HG02610 (cell line): ENCODE measurements at regions not wholly inside any gene's neighbourhood (a gene's known extent, or its start where the extent isn't known, plus 50 kb on each side); places are given as distances from the start of the nearest gene placed in this dataset.

Experiments
- ATAC-seq: cut with Tn5 transposase; IDR thresholded peaks from one replicate; pipeline ENCODE4 v1.9.1; 2021; ENCODE audit warnings: mild to moderate bottlenecking, moderate library complexity; ENCODE audit not compliant: unreplicated experiment

DNA sequence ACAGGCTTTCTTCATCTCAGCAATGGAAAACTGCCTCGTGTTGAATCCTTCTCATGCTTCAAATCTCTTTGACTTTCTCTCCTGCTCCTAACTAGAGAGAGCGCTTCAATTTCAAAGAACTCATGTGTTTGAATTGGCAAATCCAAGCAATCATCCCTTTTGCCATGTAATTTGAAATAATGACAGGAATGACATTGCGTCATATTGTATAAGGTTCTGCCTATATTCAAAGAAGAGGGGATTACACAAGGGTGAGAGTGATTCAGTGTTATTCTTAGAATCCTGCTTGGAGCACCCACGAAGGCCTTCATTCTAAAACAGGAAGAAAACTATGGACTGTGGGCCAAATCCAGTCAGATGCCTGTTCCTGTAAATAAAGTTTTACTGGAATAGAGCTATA, 720.6 kb downstream of the JRKL start:
- no peak for ATAC-seq

GRCh38 chr11:97111559-97111958, 721.7 kb downstream of the JRKL start:
- ATAC-seq, result no peak

DNA sequence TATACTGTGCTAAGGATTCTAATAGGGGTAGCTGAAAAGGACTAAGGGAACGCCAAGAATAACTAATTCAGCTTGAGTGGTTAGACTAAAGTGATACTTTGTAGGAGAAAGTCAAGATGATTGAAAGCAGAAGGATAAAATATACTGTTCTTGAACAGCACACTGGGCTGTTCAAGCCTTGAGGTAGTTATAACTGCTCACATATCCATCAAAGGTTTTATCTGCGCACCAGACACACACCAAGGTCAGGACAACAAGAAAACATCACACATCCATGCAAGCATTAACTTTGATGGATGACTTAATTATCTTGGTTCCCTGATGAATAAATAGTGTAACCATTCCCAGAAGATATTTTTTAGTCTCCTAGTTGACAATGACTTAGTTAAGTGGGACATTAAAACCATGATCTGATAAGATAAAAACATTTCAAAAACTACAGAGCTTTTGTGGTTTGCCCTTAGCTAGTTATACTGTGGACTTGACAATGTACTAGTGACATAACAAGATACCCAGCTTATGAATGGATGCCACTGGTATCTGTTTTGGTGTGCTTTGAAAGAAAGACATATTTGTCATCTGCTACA, 728.9 kb downstream of the JRKL start:
- no peak for ATAC-seq

DNA sequence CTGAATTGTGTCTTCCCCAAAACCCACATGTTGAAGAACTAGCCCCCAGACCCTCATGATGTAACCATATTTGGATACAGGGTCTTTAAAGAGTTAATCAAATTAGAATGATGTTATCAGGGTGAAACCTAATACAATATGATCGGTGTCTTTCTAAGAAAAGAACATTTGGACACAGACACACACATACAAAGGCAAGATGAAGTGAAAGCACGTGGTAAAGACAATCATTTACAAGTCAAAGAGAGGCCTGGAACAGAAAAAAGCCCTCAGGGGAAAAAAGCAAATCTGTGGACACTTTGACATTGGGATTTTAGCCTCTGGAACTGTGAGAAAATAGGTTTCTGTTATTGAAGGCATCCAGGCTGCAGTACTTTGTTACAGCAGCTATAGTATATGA, 733.4 kb downstream of the JRKL start:
- ATAC-seq, result no peak

DNA sequence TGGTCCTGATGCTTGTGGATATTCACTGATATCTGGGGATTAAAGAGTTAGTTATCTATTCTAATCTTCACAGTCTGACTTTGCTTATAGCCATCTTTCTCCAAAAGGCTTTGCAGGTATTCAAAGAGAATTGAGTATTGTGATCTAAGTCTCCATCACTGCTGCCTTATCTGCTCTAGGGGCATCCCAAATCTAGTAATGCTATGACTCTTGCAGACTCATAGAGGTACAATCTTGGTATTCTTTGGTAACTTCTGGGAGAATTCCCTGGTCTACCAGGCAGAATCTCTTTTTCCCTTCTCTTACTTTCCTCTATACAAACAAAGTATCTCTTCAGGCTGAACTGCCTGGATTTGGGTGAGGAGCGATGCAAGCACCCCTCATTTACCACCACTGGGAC, 746.3 kb downstream of the JRKL start:
- ATAC-seq, result no peak

DNA sequence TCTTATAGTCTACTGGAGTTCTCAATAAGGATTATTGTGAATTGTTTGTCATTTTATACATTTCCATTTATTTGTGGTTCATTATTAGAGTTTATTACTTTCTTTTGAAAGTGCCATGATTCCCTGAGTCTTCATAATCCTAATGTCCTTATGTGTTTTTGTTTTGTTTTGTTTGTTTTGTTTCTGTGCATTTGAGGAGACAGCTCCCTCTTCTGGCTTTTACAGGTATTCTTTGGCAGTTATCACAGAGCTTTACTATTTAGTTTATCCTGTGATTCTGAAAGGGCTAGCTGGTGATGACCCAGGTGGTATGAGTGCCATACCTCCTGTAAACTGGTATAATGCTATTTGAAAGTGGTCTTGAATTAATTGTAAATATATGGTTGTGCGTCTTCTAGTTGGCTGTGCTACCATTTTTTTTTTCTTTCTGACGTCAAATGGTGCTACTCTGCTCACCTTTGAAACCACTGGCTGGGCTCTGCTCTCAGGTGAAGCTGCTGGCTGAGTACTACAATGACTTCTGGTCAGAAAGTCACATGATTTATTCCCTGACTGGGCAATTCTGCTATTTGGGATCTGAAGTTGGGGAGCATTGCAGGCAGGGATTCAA, 751.2 kb downstream of the JRKL start:
- ATAC-seq, result peak; percentile 50

DNA sequence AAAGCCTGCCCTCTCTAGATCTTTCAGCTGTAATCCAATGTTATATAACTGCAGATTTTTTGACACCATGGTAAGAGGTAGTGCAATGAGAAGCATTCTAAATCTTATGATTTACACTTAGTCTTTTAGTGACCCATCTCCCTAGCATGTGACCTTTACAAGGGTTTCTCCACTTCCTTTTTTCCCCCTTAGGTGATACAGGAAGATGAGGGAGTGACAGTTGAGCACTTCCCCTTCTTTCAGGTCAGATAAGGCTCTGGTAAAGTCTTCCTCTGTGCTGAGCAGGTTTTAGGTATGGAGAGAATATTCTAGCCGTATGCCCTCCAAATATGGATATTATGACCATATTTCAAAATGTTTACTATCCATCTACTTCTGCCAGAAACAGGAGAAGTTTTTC, 753.6 kb downstream of the JRKL start:
- no peak for ATAC-seq

- no peak for ATAC-seq
Observed at GRCh38 chr11:97149741-97150140, 759.9 kb downstream of the JRKL start.

- no peak for ATAC-seq
Observed at GRCh38 chr11:97157221-97157740, 767.5 kb downstream of the JRKL start.

DNA sequence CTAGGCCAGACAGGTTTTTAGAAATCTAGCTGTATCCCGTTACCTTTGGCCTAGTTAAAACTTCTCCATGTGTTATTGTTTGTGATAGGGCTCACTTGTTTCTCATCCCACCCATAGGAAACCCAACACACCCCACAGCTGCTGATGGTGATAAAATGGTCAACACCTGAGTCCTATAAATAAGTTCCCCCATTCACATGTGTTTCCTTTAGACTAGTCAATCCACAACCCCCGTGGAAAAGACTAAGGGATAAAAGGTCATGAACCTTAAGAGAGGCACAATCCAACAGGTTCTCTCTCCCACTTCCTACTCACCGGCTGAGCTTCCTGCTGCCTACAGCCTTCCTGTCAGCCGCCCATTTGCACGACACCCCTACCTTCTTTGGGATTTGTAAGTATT, 768.4 kb downstream of the JRKL start:
- ATAC-seq, result no peak

- no peak for ATAC-seq
Observed at GRCh38 chr11:97163631-97164191, 773.9 kb downstream of the JRKL start.

DNA sequence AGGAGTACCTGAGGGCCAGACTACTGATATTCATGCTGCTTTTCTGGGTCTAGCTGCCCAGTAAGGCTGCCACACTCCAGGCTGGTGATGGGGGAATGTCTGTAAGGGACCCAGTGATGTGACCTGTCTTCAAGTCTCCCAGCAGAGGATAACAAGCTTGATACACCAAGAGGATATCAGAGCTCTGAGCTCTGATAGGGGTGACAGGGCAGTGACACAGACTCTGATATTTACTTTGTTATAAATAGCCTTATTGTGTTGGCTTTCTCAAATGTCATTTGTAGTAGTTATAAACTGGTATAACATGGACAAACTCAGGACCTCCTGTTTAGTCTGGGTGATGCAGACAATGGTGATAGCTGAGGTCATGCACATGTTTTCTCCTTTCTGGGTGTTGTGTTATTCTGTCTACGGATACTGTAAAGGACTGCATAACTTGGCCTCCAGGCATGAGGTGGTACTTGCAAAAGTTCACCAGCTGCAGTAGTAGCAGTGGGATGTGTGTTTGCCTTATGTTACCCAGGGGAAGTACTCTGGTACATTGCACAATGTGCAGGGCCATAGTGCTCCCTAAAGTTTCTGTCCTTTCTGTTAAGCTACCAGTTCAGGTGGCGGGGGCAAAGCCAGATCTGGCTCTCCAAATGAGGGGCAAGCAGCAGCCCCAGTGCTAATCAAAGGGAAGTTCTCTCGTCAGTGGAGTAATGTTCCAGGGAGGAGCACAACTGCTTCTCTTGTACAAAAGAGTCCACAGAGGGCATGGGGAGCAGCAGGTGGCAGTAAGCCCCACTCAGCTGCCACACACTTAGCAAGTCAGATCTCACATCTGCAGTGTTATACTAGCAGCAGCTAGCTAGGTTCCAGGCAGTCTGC, 812.2 kb downstream of the JRKL start:
- no peak for ATAC-seq

DNA sequence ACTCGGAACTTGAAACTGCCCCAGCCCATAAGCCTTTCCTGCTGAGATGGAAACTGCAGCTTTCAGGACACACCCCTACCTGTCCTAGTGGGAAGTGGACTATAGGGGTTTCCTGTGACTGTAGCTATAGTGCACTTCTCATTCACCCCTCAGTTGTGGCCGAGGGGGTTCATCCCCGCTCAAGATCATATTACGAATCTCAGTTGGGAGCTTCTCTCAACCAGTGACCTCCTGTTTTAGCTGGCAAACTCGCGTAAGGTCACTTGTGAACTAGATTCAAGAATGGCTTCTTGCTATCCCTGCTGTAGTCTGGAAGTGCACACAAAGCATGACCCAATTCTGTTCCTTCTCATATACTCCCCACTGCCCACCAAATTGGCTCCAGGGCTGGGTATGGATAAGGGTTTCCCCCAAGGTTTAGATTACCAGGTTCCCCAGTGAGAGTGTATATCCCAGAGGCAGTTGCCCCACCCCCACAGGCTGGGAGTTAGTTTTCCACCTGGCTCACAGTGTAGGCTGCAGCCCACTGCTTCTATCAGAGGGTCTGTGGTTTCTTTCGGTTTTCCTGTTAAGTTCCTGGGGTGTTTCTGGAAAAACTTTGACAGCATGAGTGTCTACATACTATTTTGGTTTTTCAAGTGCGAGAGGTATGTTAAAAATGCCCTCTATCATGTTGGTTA, 812.9 kb downstream of the JRKL start:
- no peak for ATAC-seq

GRCh38 chr11:97218011-97218410, 828.2 kb downstream of the JRKL start:
- no peak for ATAC-seq

DNA sequence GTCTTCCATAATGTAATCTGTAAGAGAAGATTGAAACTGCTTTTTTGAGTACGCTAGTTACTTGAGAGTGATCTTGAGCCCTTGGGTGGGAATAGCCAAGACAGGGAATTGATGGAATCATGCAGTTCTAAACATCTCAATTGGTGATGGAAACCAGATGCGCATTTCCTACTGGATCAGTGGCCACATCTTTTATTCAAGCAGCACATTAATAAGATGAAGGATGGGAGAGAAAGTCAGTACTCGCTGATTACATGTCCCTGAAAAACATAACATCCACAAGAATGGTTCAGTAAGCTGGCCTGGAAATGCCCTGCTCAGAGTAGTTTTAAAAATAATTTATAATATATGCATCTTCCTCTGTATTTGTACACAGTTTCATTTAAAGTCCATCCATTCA, 833.8 kb downstream of the JRKL start:
- ATAC-seq, result no peak

DNA sequence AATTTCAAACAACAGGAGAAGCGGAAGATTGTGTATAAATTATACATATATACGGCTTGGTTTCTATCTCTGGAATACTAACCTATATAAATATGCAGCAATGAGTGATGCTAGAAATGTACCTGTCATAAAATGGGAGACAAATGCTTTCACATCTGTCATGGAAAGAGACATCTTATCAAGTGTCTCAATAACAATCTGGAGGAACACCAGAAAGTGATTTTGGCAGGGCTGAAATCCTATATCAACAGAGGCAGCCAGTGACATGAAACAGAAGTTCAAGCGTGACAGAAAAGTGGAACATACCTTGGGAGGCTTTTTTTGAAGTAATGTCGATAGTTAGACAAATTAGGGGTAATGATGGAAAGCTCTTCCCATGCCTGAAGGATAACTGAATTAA, 834.6 kb downstream of the JRKL start:
- no peak for ATAC-seq

- ATAC-seq, result no peak
Observed at GRCh38 chr11:97225794-97226193, 836.0 kb downstream of the JRKL start.

DNA sequence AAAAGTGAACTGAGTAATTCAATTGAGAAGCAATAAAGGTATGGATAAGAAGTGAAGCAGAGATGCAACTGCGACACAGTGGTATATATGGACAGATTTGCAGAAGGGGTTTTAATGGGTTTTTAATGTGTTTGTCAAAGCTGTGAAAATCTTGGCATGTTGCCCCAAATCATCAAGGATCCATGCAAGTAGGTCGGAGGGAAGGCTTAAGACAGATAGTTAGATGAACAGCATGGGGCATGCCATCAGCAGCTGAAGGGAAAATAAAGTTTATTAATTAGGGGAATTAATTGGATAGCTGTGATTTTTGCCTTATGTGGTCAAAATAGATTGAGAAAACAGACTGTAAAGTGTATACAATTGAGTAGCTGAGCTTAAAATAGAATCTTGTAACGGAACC, 840.1 kb downstream of the JRKL start:
- ATAC-seq, result no peak

DNA sequence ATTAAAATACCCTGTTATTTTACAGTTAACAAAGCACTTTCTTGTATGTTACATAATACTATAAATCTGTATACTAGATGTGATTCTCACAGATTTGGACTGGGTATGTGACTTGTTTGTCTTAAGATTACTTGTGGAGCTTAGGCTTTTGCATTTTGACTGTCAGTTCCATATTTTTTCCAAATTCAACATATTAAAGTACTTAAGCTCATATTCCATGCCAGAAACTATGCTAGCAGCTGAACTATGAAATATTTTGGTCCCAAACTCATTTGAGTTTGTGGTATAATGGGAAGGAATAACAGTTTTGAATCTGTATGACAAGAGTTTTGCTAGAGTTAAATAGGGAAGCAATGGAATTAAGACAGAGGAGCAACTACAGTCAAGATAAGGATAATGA, 841.4 kb downstream of the JRKL start:
- no peak for ATAC-seq

- ATAC-seq, result no peak
Observed at GRCh38 chr11:97234016-97234415, 844.2 kb downstream of the JRKL start.

DNA sequence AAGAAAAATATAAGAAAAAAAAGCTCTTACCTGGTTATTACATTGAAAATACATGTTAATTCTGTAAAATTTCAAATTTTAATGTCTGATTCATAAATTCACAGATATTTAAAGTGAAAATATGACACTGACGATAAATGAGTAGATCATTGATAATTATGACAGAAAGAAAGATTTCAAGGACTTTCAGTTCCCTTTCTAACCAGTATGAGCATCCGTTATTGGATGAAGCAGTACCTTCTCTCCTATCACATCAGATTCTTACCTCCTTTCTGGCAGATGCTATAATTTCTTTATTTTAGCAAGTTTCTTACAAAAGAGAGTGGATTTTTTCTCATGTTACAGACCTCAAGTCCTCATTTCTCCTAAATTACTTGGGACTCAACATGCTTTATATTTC, 847.3 kb downstream of the JRKL start:
- no peak for ATAC-seq
